ENCODE measurements at regions not wholly inside any gene's neighbourhood (a gene's known extent, or its start where the extent isn't known, plus 50 kb on each side); places are given as distances from the start of the nearest gene placed in this dataset.

DNA sequence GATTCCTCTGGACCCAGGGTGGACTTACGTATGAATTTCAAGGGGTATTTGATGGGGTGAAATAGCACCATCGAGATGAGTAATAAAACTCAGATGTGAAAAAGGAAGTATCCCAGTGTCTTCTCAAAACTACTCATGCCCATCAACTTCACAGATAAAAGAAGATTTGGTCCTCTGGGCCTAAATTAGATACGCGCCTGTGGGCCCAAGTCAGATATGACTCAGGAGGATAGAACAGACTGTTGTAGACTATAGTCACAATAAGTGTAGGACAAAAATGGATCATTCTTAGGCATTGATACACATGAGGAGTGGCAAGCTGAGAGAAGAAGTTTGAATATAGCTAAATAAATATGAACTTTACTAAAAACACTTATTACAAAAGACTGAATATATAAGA, 2438.8 kb downstream of the PCDH9 start:
- Histone ChIP-seq H3K9me3 (replicated peaks in 1 of 11) (0 out of 22 replicates have a peak, but pooled peaks cover 0 to 4% (median 0%) of the 10 kb centered on the region in 11 experiments), H4K20me1 (no peaks in the 10 kb centered on the region), H3K4me3 (no peak overlapping the region), H3K27me3 (no peaks in the 10 kb centered on the region; a peak in 1 of 22 replicates), H3K4me1 (peaks cover 0 to 7% (median 0%) of the 10 kb centered on the region in 10 experiments; a peak in 1 of 20 replicates), H3K9ac (no peak overlapping the region), H3K27ac (no peak overlapping the region), H3K36me3 (no peaks in the 10 kb centered on the region), H3K4me2 (no peak overlapping the region)
- TF ChIP-seq Cebpa-rat (IDR thresholded peaks at IDR 0.05), result no peak

DNA sequence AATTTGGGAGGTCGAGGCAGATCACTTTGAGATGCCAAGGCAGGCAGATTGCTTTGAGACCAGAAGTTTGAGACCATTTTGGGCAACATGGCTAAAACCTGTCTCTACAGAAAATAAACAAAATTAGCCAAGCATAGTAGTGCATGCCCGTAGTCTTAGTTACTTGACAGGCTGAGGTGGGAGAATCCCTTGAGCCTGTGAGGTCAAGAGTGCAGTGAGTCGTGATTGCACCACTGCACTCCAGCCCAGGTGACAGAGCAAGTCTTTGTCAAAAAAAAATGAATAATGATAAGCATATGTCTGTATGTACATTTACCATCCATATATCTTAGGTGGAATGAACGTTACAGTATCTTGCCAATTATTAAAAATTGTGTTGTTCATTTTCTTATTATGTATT, 2447.7 kb downstream of the PCDH9 start:
- no peaks in the 10 kb centered on the region for H3K36me3 ChIP-seq
- H3K4me1 ChIP-seq, result no peaks in the 10 kb centered on the region
- no peak overlapping the region for H3K4me2 ChIP-seq
- H4K20me1 ChIP-seq, result no peaks in the 10 kb centered on the region
- H3K27ac ChIP-seq, result no peak overlapping the region
- no peaks in the 10 kb centered on the region for H3K9me3 ChIP-seq (replicated peaks in 1 of 11)
- H3K27me3 ChIP-seq, result no peaks in the 10 kb centered on the region
- TF ChIP-seq Cebpa-rat (IDR thresholded peaks at IDR 0.05), result no peak
- H3K4me3 ChIP-seq, result no peak overlapping the region
- H3K9ac ChIP-seq, result no peak overlapping the region

DNA sequence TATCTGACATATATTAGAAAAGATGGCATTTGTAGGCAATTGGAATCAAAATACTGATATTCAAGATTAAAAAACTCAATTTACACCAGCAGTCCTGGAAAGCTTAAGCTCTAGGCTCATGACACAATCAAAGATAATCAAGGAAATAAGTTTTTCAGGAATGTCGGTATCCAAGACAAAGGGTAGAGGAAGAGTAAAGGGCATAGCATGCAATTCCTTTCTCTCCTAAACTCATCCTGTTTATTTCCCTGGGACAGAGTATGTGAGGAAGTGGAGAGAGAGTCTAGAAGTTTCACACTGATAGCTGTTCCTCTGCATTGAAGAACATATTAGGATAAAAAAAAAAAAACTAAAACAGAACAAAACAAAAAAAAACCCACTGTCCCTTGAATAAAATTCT, 2452.1 kb downstream of the PCDH9 start:
- no peaks in the 10 kb centered on the region for H3K27me3 ChIP-seq
- no peak overlapping the region for H3K9ac ChIP-seq
- H3K4me2 ChIP-seq, result no peak overlapping the region
- no peaks in the 10 kb centered on the region for H3K36me3 ChIP-seq
- H3K9me3 ChIP-seq (replicated peaks in 1 of 11), result no peaks in the 10 kb centered on the region
- no peaks in the 10 kb centered on the region for H4K20me1 ChIP-seq
- no peak for TF ChIP-seq Cebpa-rat (IDR thresholded peaks at IDR 0.05)
- no peaks in the 10 kb centered on the region for H3K4me1 ChIP-seq
- H3K27ac ChIP-seq, result no peak overlapping the region
- H3K4me3 ChIP-seq, result no peak overlapping the region

DNA sequence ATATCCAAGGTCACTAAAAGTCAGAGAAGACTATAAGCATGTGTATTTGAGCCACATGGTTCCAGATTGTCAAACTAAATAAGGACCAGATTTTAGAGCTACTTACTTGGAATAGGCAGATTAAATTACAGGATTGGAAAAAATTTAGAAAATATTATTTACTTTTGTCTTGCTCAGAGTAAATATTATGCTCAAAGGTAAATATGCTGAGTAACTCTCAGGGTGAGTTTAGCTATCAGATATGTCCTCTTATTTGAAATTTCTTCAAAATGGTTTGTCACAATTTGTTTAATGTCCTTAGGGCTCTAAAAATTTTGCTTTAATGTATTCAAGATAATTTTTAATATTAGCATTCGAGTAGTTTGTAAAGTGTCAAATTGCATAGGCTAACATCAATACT, 2455.2 kb downstream of the PCDH9 start:
- no peak for TF ChIP-seq Cebpa-rat (IDR thresholded peaks at IDR 0.05)
- Histone ChIP-seq H3K9ac (no peak overlapping the region), H3K36me3 (no peaks in the 10 kb centered on the region), H4K20me1 (no peaks in the 10 kb centered on the region), H3K4me1 (no peaks in the 10 kb centered on the region), H3K9me3 (replicated peaks in 1 of 11) (no peaks in the 10 kb centered on the region), H3K4me3 (no peak overlapping the region), H3K27me3 (no peaks in the 10 kb centered on the region), H3K4me2 (no peak overlapping the region), H3K27ac (no peak overlapping the region)

DNA sequence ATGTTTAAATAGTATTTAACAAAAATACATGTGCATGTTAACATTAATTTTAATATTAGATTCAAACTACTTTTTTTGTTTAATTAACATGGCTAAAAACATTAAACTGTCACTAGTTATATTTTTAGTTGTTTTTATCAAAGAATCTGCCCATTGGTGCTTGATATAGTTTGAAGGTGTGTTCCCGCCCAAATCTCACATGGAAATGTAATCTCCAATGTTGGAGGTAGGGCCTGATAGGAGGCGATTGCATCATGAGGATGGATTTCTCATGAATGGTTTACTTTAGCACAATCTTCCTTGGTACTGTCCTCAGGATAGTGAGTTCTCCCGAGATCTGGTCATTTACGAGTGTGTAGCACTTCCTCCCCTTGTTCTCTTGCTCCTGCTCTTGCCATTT, 2459.4 kb downstream of the PCDH9 start:
- H3K27ac ChIP-seq, result no peak overlapping the region

DNA sequence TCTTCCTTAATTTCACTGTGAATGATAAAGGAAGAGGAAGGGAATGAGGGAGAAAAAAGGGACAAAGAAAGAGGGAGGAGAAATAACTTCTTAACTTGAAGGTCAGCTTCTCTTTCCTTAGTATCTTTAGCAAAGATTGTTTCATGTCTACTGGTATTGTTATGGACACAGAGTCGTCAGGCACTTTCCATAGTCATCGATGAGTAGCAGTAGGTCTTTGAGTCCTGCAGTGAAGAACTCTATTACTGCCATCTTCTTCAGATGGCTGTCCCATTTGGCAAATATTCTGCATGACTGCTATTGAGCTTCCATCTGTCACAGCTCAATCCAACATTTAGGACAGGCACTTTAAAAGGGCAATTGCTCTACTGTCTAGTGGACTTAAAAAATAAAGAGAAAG, 2463.1 kb downstream of the PCDH9 start:
- Histone ChIP-seq H3K4me1 (no peaks in the 10 kb centered on the region), H3K4me3 (no peak overlapping the region), H3K27me3 (no peaks in the 10 kb centered on the region), H3K36me3 (no peaks in the 10 kb centered on the region), H3K9me3 (replicated peaks in 1 of 11) (no peaks in the 10 kb centered on the region), H3K9ac (no peak overlapping the region), H3K4me2 (no peak overlapping the region), H4K20me1 (no peaks in the 10 kb centered on the region), H3K27ac (no peak overlapping the region)
- TF ChIP-seq Cebpa-rat (IDR thresholded peaks at IDR 0.05), result no peak

More for the DNA sequence above, 2459.4 kb downstream of the PCDH9 start:
- Histone ChIP-seq H3K4me3 (no peak overlapping the region), H3K9me3 (replicated peaks in 1 of 11) (no peaks in the 10 kb centered on the region), H3K27me3 (no peaks in the 10 kb centered on the region), H3K4me1 (no peaks in the 10 kb centered on the region), H3K4me2 (no peak overlapping the region), H3K9ac (no peak overlapping the region), H3K36me3 (no peaks in the 10 kb centered on the region), H4K20me1 (no peaks in the 10 kb centered on the region)
- no peak for TF ChIP-seq Cebpa-rat (IDR thresholded peaks at IDR 0.05)

DNA sequence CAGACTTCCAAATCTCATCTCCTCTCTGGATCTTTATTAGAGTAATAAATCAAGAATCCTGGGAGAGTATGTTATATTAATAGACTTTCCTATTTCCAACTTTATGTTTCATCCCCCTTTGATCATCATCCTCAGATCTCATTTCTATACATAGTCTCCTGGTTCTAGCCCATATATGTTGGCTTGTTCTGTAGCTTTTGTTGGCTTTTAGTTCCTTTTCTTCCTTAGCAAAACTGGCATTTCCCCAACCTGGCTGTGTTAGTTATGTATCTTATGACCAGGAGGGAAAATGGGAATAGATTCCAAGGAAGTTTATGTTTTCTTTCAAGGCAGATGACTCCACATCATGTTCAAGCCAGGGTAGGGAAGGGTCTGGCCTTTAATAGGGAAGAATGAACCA, 2464.5 kb downstream of the PCDH9 start:
- Histone ChIP-seq H3K4me1 (no peaks in the 10 kb centered on the region), H3K36me3 (no peaks in the 10 kb centered on the region), H3K27ac (no peak overlapping the region), H3K4me3 (no peak overlapping the region), H3K9me3 (replicated peaks in 1 of 11) (no peaks in the 10 kb centered on the region), H3K9ac (no peak overlapping the region), H3K27me3 (no peaks in the 10 kb centered on the region), H3K4me2 (no peak overlapping the region), H4K20me1 (no peaks in the 10 kb centered on the region)
- TF ChIP-seq Cebpa-rat (IDR thresholded peaks at IDR 0.05), result no peak

DNA sequence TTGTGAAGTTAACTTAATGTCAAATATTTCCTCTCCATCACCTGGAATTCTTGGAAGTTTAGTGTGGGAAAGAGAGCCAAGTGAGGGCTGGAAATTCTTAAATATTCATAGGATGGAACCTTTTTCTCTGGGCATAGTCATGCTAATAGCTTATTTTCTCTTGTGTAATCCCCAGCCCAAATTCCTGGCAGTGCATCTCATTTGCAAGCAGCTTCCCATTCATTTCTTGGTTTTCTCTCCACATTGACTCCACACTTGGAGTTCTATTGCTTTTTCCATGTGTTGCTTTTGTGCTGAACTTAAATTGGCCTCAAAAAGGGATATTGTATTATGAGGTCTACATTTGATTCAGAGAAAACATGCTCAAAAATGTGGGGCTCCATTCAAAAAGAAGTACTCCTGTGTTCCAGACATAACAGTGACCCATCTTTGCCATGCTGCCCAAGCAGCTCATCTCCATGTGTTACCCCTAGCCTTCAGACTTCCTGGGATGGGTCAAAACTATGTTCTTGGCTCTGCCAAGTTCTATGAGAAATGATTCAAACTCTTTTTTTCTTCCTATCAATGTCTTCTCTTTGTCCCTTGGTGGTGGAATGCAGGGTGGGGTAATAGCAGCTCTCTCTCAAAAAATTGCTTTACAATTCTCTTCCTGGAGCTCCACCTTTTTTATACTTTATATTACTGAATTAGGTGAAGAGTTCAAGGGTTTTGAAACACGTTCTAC, 2471.5 kb downstream of the PCDH9 start:
- H3K27ac ChIP-seq, result no peak overlapping the region

DNA sequence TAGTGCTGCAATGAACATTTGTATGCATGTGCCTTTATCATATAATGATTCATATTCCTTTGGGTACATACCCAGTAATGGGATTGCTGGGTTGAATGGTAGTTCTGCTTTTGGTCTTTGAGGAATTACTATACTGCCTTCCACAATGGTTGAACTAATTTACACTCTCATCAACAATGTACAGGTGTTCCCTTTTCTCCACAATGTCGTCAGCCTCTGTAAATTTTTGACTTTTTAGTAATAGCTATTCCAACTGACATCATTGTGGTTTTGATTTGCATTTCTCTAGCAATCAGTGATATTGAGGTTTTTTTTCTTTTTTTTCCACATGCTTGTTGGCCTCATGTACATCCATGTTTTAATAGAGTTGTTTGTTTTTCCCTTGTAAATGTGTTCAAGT, 2473.5 kb downstream of the PCDH9 start:
- Histone ChIP-seq H4K20me1 (no peaks in the 10 kb centered on the region), H3K9ac (no peak overlapping the region), H3K9me3 (replicated peaks in 1 of 11) (no peaks in the 10 kb centered on the region), H3K4me2 (no peak overlapping the region), H3K27ac (no peak overlapping the region), H3K4me3 (no peak overlapping the region), H3K27me3 (no peaks in the 10 kb centered on the region), H3K4me1 (no peaks in the 10 kb centered on the region), H3K36me3 (no peaks in the 10 kb centered on the region)
- TF ChIP-seq Cebpa-rat (IDR thresholded peaks at IDR 0.05), result no peak

More for the DNA sequence above, 2471.5 kb downstream of the PCDH9 start:
- no peaks in the 10 kb centered on the region for H3K4me1 ChIP-seq
- no peak overlapping the region for H3K9ac ChIP-seq
- H4K20me1 ChIP-seq, result no peaks in the 10 kb centered on the region
- H3K9me3 ChIP-seq (replicated peaks in 1 of 11), result no peaks in the 10 kb centered on the region
- TF ChIP-seq Cebpa-rat (IDR thresholded peaks at IDR 0.05), result no peak
- no peaks in the 10 kb centered on the region for H3K36me3 ChIP-seq
- no peaks in the 10 kb centered on the region for H3K27me3 ChIP-seq
- no peak overlapping the region for H3K4me3 ChIP-seq
- H3K4me2 ChIP-seq, result no peak overlapping the region

DNA sequence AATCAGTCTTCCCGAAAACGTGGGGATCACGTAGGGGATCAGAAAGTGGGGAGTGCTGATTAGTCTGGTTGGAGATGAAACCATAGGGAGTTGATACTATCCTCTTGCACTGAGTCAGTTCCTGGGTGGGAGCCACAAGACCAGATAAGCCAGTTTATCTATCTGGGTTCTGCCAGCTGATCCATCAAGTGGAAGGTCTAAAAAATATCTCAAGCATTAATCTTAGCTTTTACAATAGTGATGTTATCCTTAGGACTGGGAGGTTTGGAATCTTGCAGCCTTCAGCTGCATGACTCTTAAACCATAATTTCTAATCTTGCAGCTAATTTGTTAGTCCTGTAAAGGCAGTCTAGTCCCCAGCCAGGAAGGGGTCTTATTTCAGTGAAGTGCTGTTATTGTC, 2474.2 kb downstream of the PCDH9 start:
- Histone ChIP-seq H3K4me2 (no peak overlapping the region), H4K20me1 (no peaks in the 10 kb centered on the region), H3K4me1 (no peaks in the 10 kb centered on the region), H3K27ac (no peak overlapping the region), H3K9me3 (replicated peaks in 1 of 11) (no peaks in the 10 kb centered on the region), H3K4me3 (no peak overlapping the region), H3K9ac (no peak overlapping the region), H3K36me3 (no peaks in the 10 kb centered on the region), H3K27me3 (no peaks in the 10 kb centered on the region)
- no peak for TF ChIP-seq Cebpa-rat (IDR thresholded peaks at IDR 0.05)
